GM10266 (cell line): ENCODE measurements at regions not wholly inside any gene's neighbourhood (a gene's known extent, or its start where the extent isn't known, plus 50 kb on each side); places are given as distances from the start of the nearest gene placed in this dataset.

Source experiments
- DNase-seq: peaks from one replicate; pipeline ENCODE4 v3.0.0; 2012; ENCODE audit errors: extremely low spot score
- TF ChIP-seq, protein P1 (sequence below): IDR thresholded peaks from 2 replicates; pipeline ENCODE4 v1.5.1; 2012; ENCODE audit warnings: mild to moderate bottlenecking, low read depth; ENCODE audit not compliant: control insufficient read depth, insufficient read depth; ENCODE audit errors: missing control alignments

DNA sequence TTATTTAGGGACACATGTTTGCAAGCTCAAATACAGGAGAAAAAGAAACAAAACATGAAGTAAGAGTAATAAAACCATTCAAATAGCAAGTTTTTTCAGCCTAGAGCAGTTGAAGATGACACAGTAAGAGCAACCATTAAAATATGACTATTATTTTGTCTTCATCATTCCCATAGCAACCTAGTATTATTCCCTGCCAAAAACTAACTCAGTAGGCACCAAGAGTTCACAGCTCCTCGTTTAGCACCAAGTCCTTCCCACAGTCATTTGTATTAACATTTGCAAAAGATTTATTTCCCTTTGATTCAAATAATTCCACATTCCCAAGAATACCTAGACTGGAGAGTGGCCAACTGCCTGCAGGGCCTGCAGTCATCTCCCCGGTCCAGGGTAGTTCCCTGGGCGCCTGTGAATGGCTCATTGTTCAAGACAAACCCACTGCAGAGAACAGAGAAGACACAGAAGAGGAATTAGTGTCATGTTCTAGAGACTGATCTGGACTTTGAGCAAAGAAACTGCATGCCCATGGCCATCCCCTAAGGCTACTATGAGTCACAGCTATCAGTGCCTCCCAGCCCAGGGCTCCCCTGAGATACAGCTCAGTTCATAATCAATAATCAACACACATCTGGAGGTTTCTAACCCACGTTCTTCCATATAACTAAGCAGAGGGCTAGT lies 139.1 kb upstream of the MAP3K1 start:
- TF ChIP-seq, protein P1, sequence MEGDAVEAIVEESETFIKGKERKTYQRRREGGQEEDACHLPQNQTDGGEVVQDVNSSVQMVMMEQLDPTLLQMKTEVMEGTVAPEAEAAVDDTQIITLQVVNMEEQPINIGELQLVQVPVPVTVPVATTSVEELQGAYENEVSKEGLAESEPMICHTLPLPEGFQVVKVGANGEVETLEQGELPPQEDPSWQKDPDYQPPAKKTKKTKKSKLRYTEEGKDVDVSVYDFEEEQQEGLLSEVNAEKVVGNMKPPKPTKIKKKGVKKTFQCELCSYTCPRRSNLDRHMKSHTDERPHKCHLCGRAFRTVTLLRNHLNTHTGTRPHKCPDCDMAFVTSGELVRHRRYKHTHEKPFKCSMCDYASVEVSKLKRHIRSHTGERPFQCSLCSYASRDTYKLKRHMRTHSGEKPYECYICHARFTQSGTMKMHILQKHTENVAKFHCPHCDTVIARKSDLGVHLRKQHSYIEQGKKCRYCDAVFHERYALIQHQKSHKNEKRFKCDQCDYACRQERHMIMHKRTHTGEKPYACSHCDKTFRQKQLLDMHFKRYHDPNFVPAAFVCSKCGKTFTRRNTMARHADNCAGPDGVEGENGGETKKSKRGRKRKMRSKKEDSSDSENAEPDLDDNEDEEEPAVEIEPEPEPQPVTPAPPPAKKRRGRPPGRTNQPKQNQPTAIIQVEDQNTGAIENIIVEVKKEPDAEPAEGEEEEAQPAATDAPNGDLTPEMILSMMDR = no peak
- no peak for DNase-seq

DNA sequence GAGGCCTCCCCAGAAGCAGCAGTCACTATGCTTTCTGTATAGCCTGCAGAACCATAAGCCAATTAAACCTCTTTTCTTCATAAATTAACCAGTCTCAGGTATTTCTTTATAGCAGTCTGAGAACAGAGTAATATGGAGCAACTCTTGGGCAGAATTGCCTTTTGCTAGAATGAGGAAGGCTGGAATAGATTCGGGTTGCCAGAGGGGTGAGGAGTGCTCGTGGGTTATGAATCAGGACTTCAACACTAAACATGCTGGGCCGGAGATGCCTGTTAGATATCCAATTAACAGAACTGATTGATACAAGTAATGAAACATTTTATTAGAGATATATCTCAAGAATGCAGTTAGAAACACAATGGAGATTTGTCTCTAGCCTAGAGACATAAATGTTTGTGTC lies 140.9 kb upstream of the MAP3K1 start:
- TF ChIP-seq, protein P1 = no peak
- DNase-seq = no peak

DNA sequence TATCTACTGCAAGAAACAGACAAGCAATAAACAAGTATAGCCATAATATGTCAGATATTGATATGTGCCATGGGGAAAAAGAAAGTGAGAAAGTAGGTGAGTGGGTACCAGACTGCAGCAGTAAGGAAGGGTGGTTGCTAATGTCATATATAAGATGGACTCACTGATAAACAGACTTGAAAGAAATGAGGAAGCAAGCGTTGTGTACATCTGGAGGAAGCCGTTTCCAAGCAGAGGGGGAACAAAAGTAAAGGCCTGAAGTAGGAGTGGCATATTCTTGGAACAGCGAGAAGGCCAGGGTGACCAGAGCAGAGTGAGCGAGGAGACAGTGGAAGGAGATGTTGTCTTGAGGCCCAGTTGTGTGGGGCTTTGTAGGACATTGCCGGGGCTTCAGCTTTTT lies 142.2 kb upstream of the MAP3K1 start:
- TF ChIP-seq, protein P1 = no peak
- no peak for DNase-seq

DNA sequence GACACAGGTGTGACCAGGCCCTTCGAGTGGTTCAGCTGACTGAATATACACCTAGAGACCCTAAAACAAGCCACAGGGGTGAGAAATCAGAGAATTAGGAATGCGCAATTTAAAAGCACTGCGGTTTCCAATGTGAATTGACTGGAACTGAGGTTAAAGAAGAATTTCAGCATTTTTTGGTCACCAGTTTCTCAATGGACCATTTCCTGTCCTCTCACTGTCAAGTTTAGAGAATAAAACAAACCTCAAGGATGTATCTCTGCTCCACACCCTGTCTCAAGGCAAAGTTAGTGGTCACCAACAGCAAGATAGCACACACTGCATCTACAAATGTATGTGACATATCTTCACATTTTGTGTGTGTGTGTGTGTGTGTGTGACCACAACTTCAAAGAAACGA lies 143.8 kb upstream of the MAP3K1 start:
- TF ChIP-seq, protein P1 = no peak
- no peak for DNase-seq

DNA sequence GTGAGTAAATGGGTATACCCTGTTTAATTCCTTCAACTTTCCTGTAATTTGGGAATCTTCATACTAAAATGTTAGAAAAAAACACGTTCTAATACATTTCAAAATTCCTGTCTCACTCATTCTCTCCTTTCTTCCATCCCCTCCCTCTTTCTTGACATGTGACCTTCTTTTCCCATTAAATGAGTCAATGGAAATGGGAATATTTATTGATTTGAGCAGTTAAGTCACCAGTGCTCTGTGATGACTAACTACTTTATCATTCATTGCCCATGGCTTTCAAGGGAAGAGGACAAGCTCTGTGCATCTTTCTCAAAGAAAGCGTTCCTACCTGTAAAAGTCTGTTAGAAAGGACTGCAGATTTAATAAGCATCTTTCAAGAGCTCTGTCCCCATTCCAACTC lies 144.4 kb upstream of the MAP3K1 start:
- TF ChIP-seq, protein P1 = no peak
- no peak for DNase-seq

DNA sequence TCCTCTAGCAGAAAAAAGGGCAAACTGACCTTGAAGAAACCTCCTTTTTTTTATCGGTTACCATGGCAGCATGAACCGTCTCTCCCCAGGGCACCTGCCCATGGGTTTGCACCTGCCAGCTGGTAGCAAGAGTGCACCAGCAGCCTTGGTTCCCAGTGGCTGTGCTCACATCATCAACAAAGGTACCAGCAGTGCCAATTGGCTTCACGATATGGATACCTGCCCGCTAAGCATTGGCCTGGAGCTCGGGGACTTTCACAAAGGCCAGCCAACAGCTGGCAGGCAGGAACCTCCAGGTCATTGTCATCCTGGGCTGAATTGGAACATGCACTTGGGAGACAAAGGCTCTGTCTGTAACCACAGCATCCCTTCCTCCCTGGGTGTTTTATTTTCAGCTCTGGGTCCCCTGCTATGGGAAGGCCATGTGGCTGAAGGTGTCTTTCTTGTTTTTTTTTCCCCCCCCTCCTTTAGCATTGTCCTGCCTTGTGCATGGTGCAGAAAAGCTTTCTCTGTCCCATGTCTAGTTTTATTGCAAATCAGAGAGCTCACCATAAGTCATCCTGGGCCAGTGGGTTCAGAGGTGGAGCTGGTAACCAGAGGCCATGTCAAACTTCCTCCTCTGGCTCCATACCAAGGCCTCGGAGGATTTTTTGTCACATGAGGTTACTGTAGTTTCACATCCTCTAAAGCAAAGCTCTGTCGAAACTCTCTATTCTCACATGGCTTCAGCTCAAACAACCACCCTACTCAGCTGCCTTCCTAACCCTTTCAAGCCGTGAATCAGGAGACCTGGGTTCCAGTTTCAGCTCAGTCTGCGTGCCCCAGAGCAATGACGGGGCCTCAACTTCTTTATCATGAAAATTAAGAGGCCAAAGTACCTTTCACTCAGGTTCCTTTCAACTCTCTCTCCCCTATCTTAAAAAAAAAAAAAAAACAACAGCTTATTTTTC lies 145.5 kb upstream of the MAP3K1 start:
- DNase-seq = peak; percentile 78
- TF ChIP-seq, protein P1 = no peak

DNA sequence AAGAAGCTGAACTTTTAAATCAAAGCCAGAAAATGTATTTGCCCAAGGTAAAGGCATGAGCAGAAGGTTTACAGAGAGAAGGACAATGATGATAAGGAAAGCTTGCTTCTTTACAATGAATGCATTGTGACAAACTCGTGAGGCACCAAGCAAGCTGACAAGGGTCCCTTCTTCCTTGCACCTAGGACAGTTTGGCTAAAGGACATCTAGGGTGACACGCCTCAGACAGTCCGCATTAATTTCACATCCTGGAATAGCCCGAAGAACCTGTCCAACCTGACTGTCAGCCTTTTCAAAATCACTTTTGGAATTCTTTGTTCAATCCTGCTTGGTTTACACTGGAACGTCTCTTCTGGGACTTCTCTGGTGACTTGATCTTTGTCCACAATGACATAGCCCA lies 146.4 kb upstream of the MAP3K1 start:
- TF ChIP-seq, protein P1 = no peak
- DNase-seq = no peak
